A549 (cell line): ENCODE measurements at regions not wholly inside any gene's neighbourhood (a gene's known extent, or its start where the extent isn't known, plus 50 kb on each side); places are given as distances from the start of the nearest gene placed in this dataset.

Experiments
- BCL3 ChIP-seq: fragments of >200 bp; sonication (Bioruptor Twin); formaldehyde crosslinking; IDR thresholded peaks from 3 replicates; pipeline ENCODE4 v1.6.1; 2016
- CTCF ChIP-seq: fragments of >200 bp; sonication (Bioruptor Twin); formaldehyde crosslinking; IDR thresholded peaks from 3 replicates; pipeline ENCODE4 v1.5.1; 2016
- EP300 ChIP-seq, 2 experiments: fragments of >200 bp; sonication (Bioruptor Twin); formaldehyde crosslinking; IDR thresholded peaks; 2 replicates in 1 of 2; 3 replicates in 1 of 2; pipeline ENCODE4 v1.6.1; 2016 to 2017
- HEYL ChIP-seq: fragments of 250-450 bp; sonication (Bioruptor Pico); IDR thresholded peaks from 2 replicates; pipeline ENCODE4 v1.8.0; 2021; ENCODE audit warnings: mild to moderate bottlenecking, moderate library complexity
- HOXA7 ChIP-seq: fragments of 250-450 bp; sonication (Bioruptor Pico); IDR thresholded peaks from 2 replicates; pipeline ENCODE4 v1.5.0; 2020; ENCODE audit warnings: mild to moderate bottlenecking, moderate library complexity
- MAFK ChIP-seq: fragments of 450-650 bp; IDR thresholded peaks from 2 replicates; pipeline ENCODE4 v1.6.1; 2014; ENCODE audit not compliant: partially characterized antibody
- NPAS2 ChIP-seq: fragments of 250-450 bp; sonication (Bioruptor Pico); IDR thresholded peaks from 2 replicates; pipeline ENCODE4 v1.8.0; 2022; ENCODE audit warnings: mild to moderate bottlenecking, moderate library complexity, borderline replicate concordance
- POLR2A ChIP-seq: IDR thresholded peaks from 2 replicates; pipeline ENCODE4 v1.6.1; 2012; ENCODE audit warnings: mild to moderate bottlenecking, low read length
- SMC3 ChIP-seq: fragments of >200 bp; sonication (Bioruptor Twin); formaldehyde crosslinking; IDR thresholded peaks from 3 replicates; pipeline ENCODE4 v1.6.1; 2018; ENCODE audit warnings: inconsistent platforms
- USF2 ChIP-seq: fragments of 450-650 bp; IDR thresholded peaks from 2 replicates; pipeline ENCODE4 v1.6.1; 2014; ENCODE audit warnings: antibody characterized with exemption
- ZSCAN20 ChIP-seq: fragments of 250-450 bp; sonication (Bioruptor Pico); IDR thresholded peaks from 2 replicates; pipeline ENCODE4 v1.8.0; 2022; ENCODE audit warnings: mild to moderate bottlenecking, moderate library complexity
- TF ChIP-seq, protein P1 (sequence below): fragments of 250-450 bp; sonication (Bioruptor Pico); IDR thresholded peaks from 2 replicates; pipeline ENCODE4 v1.5.0; 2021; ENCODE audit warnings: mild to moderate bottlenecking, moderate library complexity, borderline replicate concordance
- TF ChIP-seq, protein P2 (sequence below): fragments of 200-600 bp; sonication (generic); IDR thresholded peaks from 2 replicates; pipeline ENCODE4 v1.6.1; 2016; ENCODE audit warnings: antibody characterized with exemption, mild to moderate bottlenecking, moderate library complexity

DNA sequence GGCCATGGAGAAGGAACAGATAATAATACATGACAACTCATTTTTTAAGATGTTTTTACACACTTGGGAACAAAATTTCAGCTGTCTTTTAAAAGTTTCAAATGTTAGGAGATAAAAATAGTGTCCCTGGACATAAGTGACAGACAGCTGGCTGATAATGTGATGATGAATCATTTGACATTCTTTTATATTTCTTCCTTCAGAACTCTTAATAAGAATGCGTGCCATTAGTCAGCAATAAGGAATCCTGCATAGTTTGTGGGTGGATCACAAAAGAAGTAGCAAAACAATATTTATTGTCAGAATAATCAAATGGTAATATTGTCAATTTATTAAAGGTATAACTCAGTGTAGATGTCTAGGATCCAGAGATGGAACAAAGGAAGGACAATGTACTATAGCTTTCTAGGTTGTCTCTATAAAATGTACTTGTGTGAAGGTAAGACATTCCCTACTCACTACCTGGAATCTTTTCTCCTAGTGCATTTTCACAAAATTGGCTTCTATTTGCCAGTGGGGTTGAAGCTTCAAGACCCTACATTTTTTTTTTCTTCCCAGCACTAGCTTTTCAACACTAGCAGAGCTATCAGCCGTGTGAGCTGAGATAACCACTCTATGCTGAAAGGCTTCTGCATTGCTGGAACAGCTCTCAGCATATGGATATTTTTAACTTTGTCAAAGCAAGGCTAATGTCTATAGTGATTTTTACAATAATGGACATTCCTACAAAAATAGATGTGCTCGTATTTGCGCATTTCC is 175.6 kb upstream of the SLITRK6 start:
- TF ChIP-seq USF2: no peak
- TF ChIP-seq BCL3: no peak
- no peak for TF ChIP-seq CTCF
- no peak for TF ChIP-seq SMC3
- TF ChIP-seq NPAS2: no peak
- TF ChIP-seq, protein P1, sequence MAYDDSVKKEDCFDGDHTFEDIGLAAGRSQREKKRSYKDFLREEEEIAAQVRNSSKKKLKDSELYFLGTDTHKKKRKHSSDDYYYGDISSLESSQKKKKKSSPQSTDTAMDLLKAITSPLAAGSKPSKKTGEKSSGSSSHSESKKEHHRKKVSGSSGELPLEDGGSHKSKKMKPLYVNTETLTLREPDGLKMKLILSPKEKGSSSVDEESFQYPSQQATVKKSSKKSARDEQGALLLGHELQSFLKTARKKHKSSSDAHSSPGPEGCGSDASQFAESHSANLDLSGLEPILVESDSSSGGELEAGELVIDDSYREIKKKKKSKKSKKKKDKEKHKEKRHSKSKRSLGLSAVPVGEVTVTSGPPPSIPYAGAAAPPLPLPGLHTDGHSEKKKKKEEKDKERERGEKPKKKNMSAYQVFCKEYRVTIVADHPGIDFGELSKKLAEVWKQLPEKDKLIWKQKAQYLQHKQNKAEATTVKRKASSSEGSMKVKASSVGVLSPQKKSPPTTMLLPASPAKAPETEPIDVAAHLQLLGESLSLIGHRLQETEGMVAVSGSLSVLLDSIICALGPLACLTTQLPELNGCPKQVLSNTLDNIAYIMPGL (CRISPR knock-in tag): no peak
- TF ChIP-seq EP300 (IDR thresholded peaks at IDR 0.05): no peak
- TF ChIP-seq ZSCAN20: no peak
- TF ChIP-seq HEYL (CRISPR knock-in tag): no peak
- TF ChIP-seq POLR2A: no peak
- TF ChIP-seq HOXA7: no peak
- no peak for TF ChIP-seq MAFK
- TF ChIP-seq, protein P2, sequence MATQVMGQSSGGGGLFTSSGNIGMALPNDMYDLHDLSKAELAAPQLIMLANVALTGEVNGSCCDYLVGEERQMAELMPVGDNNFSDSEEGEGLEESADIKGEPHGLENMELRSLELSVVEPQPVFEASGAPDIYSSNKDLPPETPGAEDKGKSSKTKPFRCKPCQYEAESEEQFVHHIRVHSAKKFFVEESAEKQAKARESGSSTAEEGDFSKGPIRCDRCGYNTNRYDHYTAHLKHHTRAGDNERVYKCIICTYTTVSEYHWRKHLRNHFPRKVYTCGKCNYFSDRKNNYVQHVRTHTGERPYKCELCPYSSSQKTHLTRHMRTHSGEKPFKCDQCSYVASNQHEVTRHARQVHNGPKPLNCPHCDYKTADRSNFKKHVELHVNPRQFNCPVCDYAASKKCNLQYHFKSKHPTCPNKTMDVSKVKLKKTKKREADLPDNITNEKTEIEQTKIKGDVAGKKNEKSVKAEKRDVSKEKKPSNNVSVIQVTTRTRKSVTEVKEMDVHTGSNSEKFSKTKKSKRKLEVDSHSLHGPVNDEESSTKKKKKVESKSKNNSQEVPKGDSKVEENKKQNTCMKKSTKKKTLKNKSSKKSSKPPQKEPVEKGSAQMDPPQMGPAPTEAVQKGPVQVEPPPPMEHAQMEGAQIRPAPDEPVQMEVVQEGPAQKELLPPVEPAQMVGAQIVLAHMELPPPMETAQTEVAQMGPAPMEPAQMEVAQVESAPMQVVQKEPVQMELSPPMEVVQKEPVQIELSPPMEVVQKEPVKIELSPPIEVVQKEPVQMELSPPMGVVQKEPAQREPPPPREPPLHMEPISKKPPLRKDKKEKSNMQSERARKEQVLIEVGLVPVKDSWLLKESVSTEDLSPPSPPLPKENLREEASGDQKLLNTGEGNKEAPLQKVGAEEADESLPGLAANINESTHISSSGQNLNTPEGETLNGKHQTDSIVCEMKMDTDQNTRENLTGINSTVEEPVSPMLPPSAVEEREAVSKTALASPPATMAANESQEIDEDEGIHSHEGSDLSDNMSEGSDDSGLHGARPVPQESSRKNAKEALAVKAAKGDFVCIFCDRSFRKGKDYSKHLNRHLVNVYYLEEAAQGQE: no peak
